HG03066 (cell line): ENCODE measurements at regions not wholly inside any gene's neighbourhood (a gene's known extent, or its start where the extent isn't known, plus 50 kb on each side); places are given as distances from the start of the nearest gene placed in this dataset.

ENCODE experiments used
- ATAC-seq: cut with Tn5 transposase; IDR thresholded peaks from one replicate; pipeline ENCODE4 v1.9.1; 2021; ENCODE audit warnings: low read depth; ENCODE audit not compliant: unreplicated experiment

DNA sequence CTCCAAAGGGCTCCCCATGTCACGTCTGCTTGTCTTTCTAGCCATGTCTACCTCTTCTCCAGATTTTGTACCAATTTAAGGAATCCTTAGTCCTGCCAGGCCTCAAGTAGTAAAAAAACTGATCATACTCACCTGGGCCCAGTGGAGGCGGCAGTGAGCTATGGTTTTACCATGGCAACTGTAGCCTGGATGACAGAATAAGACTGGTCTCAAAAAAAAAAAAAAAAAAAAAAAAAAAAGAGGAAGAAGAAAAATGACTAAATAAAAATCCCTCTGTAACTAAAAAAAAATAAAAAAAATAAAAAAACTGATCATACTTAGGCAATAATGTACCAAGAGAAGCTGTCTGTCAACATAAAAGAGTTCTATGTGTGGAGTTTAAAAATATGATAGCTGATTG, 221.6 kb downstream of the NR4A2 start:
- peak; percentile 100 for ATAC-seq

DNA sequence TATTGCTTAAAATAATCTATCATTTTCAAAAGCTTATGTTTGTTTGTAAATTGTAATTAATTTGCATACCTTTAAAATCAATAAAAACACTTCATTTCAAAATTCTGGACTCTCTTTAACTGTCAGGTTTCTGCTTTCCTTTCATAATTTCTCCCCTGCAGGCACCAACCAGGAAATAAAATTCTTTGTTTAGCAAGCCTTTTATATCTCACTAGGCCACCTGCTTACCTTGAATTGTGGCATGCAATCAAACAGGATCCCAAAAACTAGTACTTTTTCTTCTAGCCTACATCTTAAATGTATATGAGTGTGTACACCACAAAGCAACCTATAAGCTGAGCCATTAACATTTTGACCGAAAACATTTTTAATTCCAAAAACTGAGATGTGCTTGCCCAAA, 233.1 kb downstream of the NR4A2 start:
- ATAC-seq, result no peak

DNA sequence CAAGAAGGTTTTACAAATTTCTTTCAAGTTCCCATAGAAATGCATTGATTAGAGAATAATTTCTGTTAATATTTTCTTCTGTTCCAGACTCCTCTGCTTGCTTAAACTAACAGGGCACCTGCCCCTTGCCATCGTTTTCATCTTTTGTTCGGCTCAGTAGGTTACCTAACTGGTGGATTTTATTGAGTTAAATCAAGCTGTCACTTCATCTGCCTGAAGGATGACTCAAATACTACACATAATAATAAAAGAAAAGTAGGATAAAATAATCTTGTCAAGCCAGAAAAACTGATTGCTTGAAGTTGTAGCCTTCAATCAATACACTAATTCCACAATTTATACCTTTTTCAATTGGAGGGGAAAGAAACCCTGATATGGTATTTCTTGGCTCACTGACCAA, 234.0 kb downstream of the NR4A2 start:
- no peak for ATAC-seq

DNA sequence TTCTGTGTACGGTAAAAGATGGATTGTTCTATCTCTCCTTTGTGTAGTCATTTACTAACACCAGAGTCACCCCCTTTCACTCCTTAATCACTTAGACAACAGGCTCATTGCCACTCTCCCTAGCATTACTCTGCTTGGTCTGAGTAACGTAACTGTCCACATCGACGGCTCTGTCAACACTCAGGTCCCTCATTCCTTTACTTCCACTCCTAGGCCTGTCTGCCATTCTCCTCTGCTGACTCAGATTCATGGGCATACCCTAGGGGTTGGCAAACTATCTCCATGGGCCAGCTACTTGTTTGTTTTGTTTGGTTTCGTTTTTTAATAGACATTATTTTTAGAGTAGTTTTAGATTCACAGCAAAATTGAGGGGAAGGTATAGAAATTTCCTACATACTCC, 243.9 kb downstream of the NR4A2 start:
- ATAC-seq, result no peak

GRCh38 chr2:156087875-156088274, 244.6 kb downstream of the NR4A2 start:
- no peak for ATAC-seq

DNA sequence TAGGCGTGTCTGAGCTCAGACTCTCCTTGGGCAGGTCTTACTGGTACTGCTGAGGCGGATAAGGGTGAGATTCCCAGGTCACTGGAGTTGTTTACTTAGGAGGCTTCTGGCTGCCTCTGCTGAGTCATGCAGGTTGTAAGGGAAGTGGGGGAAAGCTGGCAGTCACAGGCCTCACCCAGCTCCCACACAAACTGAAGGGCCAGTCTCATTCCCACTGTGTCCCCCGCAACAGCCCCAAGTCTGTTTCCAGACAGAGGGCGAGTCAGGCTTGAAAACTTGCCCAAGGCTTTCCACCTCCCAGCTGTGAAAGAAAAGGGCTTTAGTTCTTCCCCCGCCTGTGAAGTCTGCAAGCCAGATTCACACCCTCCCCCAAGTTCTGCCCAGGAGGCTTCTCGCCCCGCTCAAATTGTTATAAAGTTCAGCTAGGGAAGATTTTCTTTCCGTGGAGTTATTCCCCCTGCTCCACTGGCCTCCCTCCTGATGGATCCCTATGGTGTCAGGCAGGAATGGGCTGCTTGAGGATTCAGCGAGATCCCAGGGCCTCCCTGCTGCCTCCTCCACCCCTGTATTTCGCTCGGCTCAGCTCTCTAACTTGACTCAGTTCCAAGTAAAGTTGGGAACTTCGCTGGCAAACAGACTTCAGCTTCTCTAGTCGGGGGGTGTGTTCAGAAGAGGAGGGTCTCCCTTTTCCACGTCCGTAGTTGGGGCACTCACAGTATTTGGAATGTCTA, 248.6 kb downstream of the NR4A2 start:
- no peak for ATAC-seq

- no peak for ATAC-seq
These were observed 252.7 kb downstream of the NR4A2 start for GRCh38 chr2:156079845-156080244.

GRCh38 chr2:156077041-156077742, 255.3 kb downstream of the NR4A2 start:
- no peak for ATAC-seq

GRCh38 chr2:156065912-156066311, 266.6 kb downstream of the NR4A2 start:
- ATAC-seq, result no peak

DNA sequence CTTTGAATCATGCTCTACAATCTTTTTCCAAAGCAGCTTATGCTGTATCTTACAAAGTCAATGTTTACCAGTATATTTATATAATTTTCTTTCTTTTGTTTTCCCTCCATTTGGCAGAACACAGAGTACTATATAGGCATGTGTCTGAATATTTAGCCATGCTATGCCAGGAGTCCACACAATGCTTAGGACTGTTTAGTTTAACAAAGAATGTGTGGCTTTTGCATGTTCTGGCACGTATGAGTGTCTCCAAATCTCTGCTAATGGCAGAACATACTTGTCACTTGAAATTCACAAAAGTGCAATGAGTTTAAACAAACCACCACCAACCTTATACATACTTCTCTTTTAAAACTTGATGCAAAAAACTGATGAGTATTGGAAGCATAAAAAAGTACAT, 268.0 kb downstream of the NR4A2 start:
- no peak for ATAC-seq

GRCh38 chr2:156057647-156058046, 274.9 kb downstream of the NR4A2 start:
- no peak for ATAC-seq

DNA sequence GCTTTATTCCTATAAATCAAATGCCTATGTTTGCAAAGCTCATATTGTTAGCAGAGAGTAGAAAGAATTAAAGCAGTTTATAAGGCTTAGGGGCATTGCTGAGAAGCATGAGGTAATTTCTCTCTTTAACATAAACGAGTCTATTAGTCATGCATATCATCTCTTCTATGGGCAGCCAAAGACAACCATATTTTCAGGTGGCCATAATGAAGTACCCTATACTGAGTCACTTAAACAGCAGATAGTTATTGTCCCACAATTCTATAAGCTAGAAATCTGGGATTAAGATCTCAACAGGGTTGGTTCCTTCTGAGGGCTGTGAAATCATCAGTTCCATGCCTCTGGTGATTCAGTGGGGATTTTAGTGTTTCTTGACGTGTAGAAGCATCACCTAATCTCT, 277.5 kb downstream of the NR4A2 start:
- ATAC-seq, result no peak

DNA sequence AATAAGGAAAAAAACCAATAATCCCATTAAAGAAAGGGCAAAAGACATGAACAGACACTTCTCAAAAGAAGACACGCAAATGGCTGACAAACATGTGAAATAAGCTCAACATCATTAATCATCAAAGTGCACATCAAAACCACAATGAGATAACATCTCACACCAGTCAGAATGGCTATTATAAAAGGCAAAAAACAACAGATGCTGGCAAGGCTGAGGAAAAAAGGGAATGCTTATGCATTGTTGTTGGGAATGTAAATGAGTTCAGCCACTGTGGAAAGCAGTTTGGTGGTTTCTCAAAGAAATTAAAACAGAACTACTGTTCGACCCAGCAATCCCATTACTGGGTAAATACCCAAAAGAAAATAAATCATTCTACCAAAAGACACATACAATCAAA, 285.6 kb downstream of the NR4A2 start:
- no peak for ATAC-seq

DNA sequence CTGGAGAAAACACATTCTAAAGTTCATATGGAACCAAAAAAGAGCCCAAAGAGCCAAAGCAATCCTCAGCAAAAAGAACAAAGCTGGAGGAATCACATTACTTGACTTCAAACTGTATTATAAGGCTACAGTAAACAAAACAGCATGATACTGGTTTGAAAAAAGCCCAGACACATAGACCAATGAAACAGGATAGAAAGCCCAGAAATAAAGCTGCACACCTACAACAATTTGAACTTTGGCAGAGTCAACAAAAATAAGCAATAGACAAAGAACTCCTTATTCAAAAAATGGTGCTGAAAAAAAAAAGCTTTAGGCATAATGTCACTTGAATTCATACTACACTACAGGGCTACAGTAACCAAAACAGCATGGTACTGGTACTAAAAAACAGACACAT, 289.6 kb downstream of the NR4A2 start:
- ATAC-seq, result no peak

GRCh38 chr2:156038021-156038420, 294.5 kb downstream of the NR4A2 start:
- no peak for ATAC-seq

GRCh38 chr2:156037482-156037881, 295.0 kb downstream of the NR4A2 start:
- no peak for ATAC-seq

DNA sequence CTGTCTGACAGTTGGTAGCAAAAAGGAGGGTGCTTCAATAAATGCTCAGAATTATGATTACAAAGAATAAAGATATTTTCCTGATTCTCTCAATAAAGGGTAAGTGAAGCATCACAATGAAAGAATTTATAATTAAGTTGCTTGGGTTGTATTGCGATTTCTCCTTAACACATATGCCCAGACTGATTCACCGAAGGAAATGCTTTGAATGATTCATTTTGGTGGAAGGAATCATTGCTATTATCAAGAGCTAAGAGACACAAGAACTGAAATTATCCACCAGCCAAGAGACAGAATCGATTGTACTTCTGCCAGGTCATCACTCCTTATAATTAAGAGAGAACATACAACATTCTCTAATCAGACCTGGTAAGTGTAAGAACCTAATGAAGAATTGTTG, 301.4 kb downstream of the NR4A2 start:
- no peak for ATAC-seq

- no peak for ATAC-seq
These were observed 309.2 kb downstream of the NR4A2 start for GRCh38 chr2:156023229-156023869.

DNA sequence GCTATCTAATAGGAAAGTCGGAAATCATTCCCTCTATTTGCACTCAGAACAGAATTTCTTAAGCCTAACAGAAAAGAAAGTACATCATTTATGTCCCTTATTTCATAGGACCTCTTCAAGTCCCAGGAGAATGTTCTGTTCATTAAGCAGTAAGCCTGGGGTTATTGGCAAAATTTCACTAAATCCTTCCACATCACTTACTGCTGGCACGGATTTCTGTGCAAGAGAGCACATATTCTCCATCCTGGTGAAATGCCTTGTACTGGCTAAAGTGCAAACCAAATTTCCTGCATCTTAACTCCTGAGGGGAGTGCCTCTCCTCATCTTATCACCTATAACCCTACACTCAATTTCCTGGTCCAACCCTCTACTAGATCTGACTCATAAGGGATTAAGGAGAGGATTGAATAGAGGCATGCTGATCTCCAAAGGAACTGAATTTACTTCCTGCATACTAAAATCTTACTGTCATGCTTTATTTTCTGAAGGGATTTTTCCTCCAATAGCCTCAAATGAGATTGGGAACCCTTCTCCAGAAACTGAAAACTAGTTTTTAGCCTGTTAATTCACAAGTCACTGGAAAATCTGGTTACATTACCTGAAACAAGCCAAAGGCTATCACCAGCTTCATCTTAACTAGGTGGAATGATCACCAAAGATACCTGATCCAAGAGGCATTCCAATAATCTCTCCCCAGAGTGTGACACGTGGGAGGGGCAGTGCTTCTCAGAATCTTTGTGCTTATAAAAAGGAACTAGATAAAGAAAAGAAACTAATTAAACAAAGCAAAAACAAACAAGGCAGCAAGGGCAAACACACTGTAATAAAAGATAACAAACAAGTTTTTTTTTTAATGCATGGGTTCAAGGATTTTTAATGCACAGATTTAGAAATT, 311.1 kb downstream of the NR4A2 start:
- no peak for ATAC-seq

DNA sequence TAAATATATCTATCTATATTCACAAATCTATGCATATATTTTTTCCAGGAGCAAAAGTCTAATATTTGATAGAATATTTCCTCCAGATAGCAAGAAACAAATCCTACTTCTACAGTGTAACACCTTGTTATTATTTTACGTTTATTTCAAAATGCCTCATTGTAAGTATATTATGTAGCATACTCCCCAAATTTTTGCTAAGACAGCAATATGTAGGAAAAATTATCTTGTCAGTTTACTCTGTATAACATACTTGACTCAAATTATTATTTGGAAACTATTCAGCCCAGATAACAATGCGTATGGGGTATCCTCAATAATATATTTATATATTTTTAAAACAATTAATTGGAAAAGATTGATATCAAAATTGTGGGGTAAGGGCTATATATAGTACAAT, 313.2 kb downstream of the NR4A2 start:
- ATAC-seq, result no peak

DNA sequence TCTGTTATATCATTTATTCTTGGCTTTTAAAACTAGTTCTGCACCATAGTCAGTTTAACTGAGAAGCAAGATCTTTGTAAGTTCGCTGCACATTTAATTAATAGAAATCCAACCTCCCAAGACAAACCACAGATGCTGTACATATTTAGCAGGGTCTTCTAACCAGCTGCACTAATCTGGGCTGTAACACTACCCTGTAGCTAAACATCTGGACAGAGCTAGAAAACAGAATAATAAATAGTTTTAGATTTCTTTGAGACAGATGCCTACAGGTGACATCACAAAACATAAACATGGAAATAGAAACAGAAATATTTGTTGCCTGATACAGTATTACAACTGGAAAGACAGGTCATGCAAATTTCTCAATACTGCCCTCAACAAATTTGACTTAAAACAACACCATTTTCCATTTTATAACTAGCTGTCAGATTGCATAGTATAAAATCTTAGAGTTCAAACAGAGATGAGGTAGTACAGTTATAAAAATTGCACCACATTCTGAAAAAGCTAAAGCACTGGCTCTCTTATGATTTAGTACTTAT, 315.1 kb downstream of the NR4A2 start:
- ATAC-seq, result no peak
